ENCODE measurements at regions not wholly inside any gene's neighbourhood (a gene's known extent, or its start where the extent isn't known, plus 50 kb on each side); places are given as distances from the start of the nearest gene placed in this dataset.

- 87% methylated on average over 1 of the region's 1 CpG for WGBS
- H3K36me3 ChIP-seq: no peaks in the 10 kb centered on the region
- no peaks in the 10 kb centered on the region for H3K27me3 ChIP-seq (replicated peaks; ENCODE audit: insufficient read depth)
- H3K4me3 ChIP-seq: no peak overlapping the region
- no peaks in the 10 kb centered on the region for H3K4me1 ChIP-seq (replicated peaks)
- no peak for TF ChIP-seq CTCF (IDR thresholded peaks at IDR 0.05)
- TF ChIP-seq POLR2A (IDR thresholded peaks at IDR 0.05): no peak
- no peak for TF ChIP-seq POLR2AphosphoS5 (IDR thresholded peaks at IDR 0.05)
- no peaks in the 10 kb centered on the region for H3K9me3 ChIP-seq
- intact Hi-C loops (cut with DNase I): no loop called here
- no peak overlapping the region for H3K27ac ChIP-seq
- no peak for DNase-seq (ENCODE audit: low spot score)
Observed at GRCh38 chr10:9075420-9075819, 1020.9 kb downstream of the GATA3 start.

DNA sequence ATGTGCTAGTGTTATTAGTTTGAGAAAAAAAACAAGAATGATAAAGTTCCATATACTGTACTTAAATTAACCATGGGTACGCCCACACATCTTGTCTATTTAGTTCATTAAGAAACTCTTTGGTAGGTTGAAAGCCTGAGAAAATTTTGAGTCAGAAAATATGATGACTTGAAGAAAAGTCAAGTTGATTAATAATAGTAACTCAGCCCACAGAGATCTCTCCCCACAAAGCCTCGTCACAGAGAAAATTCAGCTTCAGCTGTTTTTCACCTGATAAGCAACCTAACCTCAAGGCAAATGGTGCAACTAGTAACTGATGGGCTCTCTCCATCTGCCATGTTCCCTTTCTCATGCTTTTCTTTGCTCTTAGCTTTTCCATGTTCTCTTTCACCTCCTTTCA is 1021.6 kb downstream of the GATA3 start:
- TF ChIP-seq POLR2AphosphoS5 (IDR thresholded peaks at IDR 0.05): no peak
- 93% methylated on average over 2 of the region's 2 CpGs for WGBS
- H3K36me3 ChIP-seq: no peaks in the 10 kb centered on the region
- H3K27ac ChIP-seq: no peak overlapping the region
- H3K4me1 ChIP-seq (replicated peaks): no peaks in the 10 kb centered on the region
- DNase-seq (ENCODE audit: low spot score): no peak
- intact Hi-C loops (cut with DNase I): no loop called here
- no peaks in the 10 kb centered on the region for H3K9me3 ChIP-seq
- no peak overlapping the region for H3K4me3 ChIP-seq
- H3K27me3 ChIP-seq (replicated peaks; ENCODE audit: insufficient read depth): no peaks in the 10 kb centered on the region

GRCh38 chr10:9081253-9081652 is 1026.8 kb downstream of the GATA3 start:
- no peaks in the 10 kb centered on the region for H3K9me3 ChIP-seq

GRCh38 chr10:9081961-9082360 is 1027.5 kb downstream of the GATA3 start:
- 31% methylated on average over 2 of the region's 2 CpGs for WGBS
- DNase-seq (ENCODE audit: low spot score): no peak
- Histone ChIP-seq H3K4me1 (replicated peaks) (no peaks in the 10 kb centered on the region), H3K4me3 (no peak overlapping the region), H3K36me3 (no peaks in the 10 kb centered on the region), H3K27ac (no peak overlapping the region), H3K27me3 (replicated peaks; ENCODE audit: insufficient read depth) (no peaks in the 10 kb centered on the region), H3K9me3 (no peaks in the 10 kb centered on the region)
- intact Hi-C loops (cut with DNase I): no loop called here
- TF ChIP-seq CTCF (IDR thresholded peaks at IDR 0.05) (no peak), POLR2A (IDR thresholded peaks at IDR 0.05) (no peak), POLR2AphosphoS5 (IDR thresholded peaks at IDR 0.05) (no peak)

More at GRCh38 chr10:9081253-9081652, 1026.8 kb downstream of the GATA3 start:
- H3K27me3 ChIP-seq (replicated peaks; ENCODE audit: insufficient read depth): no peaks in the 10 kb centered on the region
- H3K4me1 ChIP-seq (replicated peaks): no peaks in the 10 kb centered on the region
- no peak for DNase-seq (ENCODE audit: low spot score)
- no peak for TF ChIP-seq POLR2AphosphoS5 (IDR thresholded peaks at IDR 0.05)
- H3K4me3 ChIP-seq: no peak overlapping the region
- 88% methylated on average over 2 of the region's 2 CpGs for WGBS
- intact Hi-C loops (cut with DNase I): no loop called here
- H3K27ac ChIP-seq: no peak overlapping the region
- no peaks in the 10 kb centered on the region for H3K36me3 ChIP-seq

DNA sequence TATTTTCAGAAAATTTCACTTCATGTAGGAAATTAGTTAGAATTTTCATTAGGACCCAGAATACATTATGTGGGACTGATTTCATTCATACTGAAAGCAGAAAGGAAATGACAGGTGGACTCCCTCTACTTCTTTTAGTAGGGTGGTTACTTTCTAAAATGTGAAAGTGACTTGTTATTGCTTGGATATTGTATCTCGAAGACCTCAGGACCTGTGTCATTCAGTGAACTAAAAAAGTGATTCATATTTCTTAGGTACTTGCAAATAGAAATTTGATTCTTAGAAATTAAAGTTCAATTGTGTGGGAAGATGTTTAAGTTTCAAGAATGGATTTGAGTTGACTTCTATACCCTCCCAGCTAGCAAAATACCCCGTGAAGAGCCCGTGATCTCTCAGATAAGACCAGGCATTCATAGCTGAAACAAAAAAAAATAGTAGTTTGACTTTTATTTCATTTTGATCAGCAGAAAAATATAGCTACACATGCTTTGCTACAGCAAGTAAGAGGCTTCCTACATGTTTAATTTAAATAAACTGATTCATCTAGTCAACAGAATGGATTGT is 1037.1 kb downstream of the GATA3 start:
- no peak overlapping the region for H3K27ac ChIP-seq
- WGBS: 64% methylated on average over 3 of the region's 3 CpGs
- H3K27me3 ChIP-seq (replicated peaks; ENCODE audit: insufficient read depth): peaks cover 2% of the 10 kb centered on the region
- no peak for DNase-seq (ENCODE audit: low spot score)
- intact Hi-C loops (cut with DNase I): no loop called here
- H3K4me3 ChIP-seq: no peak overlapping the region
- H3K4me1 ChIP-seq (replicated peaks): no peaks in the 10 kb centered on the region
- no peaks in the 10 kb centered on the region for H3K9me3 ChIP-seq
- no peaks in the 10 kb centered on the region for H3K36me3 ChIP-seq
- TF ChIP-seq POLR2A (IDR thresholded peaks at IDR 0.05) (no peak), CTCF (IDR thresholded peaks at IDR 0.05) (no peak), POLR2AphosphoS5 (IDR thresholded peaks at IDR 0.05) (no peak)

DNA sequence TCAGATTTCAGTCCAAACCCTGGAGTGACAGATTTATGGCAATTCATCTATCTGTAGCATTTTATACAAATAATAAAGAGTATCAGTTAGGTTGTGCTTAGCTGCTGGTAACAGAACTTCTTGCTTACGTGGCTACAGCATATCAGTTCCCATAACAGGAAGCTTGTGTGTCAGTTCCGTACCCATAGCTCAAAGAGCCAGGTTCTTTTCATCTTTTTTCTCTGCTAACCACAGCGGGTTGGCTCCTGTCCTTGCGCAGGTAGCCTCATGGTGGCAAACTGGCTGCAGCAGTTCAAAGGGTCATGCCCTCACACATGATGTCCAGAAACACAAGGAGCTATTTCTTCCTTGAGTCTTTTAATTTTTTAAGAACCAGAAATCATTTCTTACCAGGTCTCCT is 1041.8 kb downstream of the GATA3 start:
- no peak for DNase-seq (ENCODE audit: low spot score)
- Histone ChIP-seq H3K27ac (no peak overlapping the region), H3K4me3 (no peak overlapping the region), H3K27me3 (replicated peaks; ENCODE audit: insufficient read depth) (peaks cover 2% of the 10 kb centered on the region), H3K9me3 (no peaks in the 10 kb centered on the region), H3K4me1 (replicated peaks) (no peaks in the 10 kb centered on the region), H3K36me3 (no peaks in the 10 kb centered on the region)
- intact Hi-C loops (cut with DNase I): no loop called here
- 92% methylated on average over 4 of the region's 4 CpGs for WGBS
- TF ChIP-seq CTCF (IDR thresholded peaks at IDR 0.05): no peak
- TF ChIP-seq POLR2A (IDR thresholded peaks at IDR 0.05): no peak
- no peak for TF ChIP-seq POLR2AphosphoS5 (IDR thresholded peaks at IDR 0.05)
